GM18507 (cell line): ENCODE measurements at regions not wholly inside any gene's neighbourhood (a gene's known extent, or its start where the extent isn't known, plus 50 kb on each side); places are given as distances from the start of the nearest gene placed in this dataset.
"Not testable (repeated sequence)": the region's sequence is repeated elsewhere in the genome, so short reads cannot be mapped to it uniquely, and the experiment has no call there.

Experiments
- DNase-seq: peaks from one replicate; pipeline ENCODE4 v3.0.0; 2011; ENCODE audit warnings: low read depth; ENCODE audit not compliant: insufficient read length; ENCODE audit errors: extremely low spot score
- FAIRE-seq: peaks from 2 replicates; lab custom pipeline; 2011; peaks lifted over from hg19 to GRCh38; lab: Jason Lieb, UNC

GRCh38 chr4:144357975-144358374 lies 217.5 kb upstream of the GYPA start:
- FAIRE-seq: no peak
- no peak for DNase-seq

GRCh38 chr4:144360146-144360793 lies 219.8 kb upstream of the GYPA start:
- DNase-seq (no peak), FAIRE-seq (no peak)

- FAIRE-seq: no peak
- DNase-seq: no peak
These were observed 221.8 kb upstream of the GYPA start for GRCh38 chr4:144362366-144362765.

GRCh38 chr4:144363890-144364289 lies 223.4 kb upstream of the GYPA start:
- no peak for FAIRE-seq
- DNase-seq: no peak

GRCh38 chr4:144366425-144366824 lies 225.9 kb upstream of the GYPA start:
- DNase-seq: no peak
- FAIRE-seq: no peak

- DNase-seq (no peak), FAIRE-seq (no peak)
These were observed 231.0 kb upstream of the GYPA start for GRCh38 chr4:144371485-144371884.

- peak; percentile 26 for FAIRE-seq
- DNase-seq: no peak
These were observed 233.5 kb upstream of the GYPA start for GRCh38 chr4:144374065-144374464.

GRCh38 chr4:144376866-144377265 lies 236.3 kb upstream of the GYPA start:
- FAIRE-seq (no peak), DNase-seq (no peak)

- DNase-seq (no peak), FAIRE-seq (no peak)
These were observed 243.9 kb upstream of the GYPA start for GRCh38 chr4:144384408-144384807.

GRCh38 chr4:144399927-144400326 lies 246.0 kb upstream of the HHIP start:
- FAIRE-seq (no peak), DNase-seq (no peak)

GRCh38 chr4:144402176-144402575 lies 243.8 kb upstream of the HHIP start:
- DNase-seq (no peak), FAIRE-seq (no peak)

GRCh38 chr4:144402999-144403398 lies 243.0 kb upstream of the HHIP start:
- DNase-seq (no peak), FAIRE-seq (no peak)

- FAIRE-seq (no peak), DNase-seq (no peak)
These were observed 242.1 kb upstream of the HHIP start for GRCh38 chr4:144403893-144404292.

- FAIRE-seq: no peak
These were observed 236.4 kb upstream of the HHIP start for GRCh38 chr4:144409525-144409924.

GRCh38 chr4:144410230-144410783 lies 235.6 kb upstream of the HHIP start:
- FAIRE-seq (no peak), DNase-seq (no peak)

More at GRCh38 chr4:144409525-144409924, 236.4 kb upstream of the HHIP start:
- DNase-seq: no peak

GRCh38 chr4:144411119-144411518 lies 234.8 kb upstream of the HHIP start:
- DNase-seq (no peak), FAIRE-seq (no peak)

- FAIRE-seq: no peak
These were observed 234.3 kb upstream of the HHIP start for GRCh38 chr4:144411700-144412099.

GRCh38 chr4:144421056-144421455 lies 224.9 kb upstream of the HHIP start:
- DNase-seq: no peak
- FAIRE-seq: no peak

More at GRCh38 chr4:144411700-144412099, 234.3 kb upstream of the HHIP start:
- no peak for DNase-seq

GRCh38 chr4:144421839-144422565 lies 224.0 kb upstream of the HHIP start:
- FAIRE-seq: no peak
- no peak for DNase-seq

- FAIRE-seq (no peak), DNase-seq (no peak)
These were observed 222.0 kb upstream of the HHIP start for GRCh38 chr4:144423930-144424329.

- FAIRE-seq, DNase-seq: not testable (repeated sequence)
These were observed 219.9 kb upstream of the HHIP start for GRCh38 chr4:144426023-144426422.
